HCT116 (cell line): ENCODE measurements at regions not wholly inside any gene's neighbourhood (a gene's known extent, or its start where the extent isn't known, plus 50 kb on each side); places are given as distances from the start of the nearest gene placed in this dataset.

Experiments
- CTCF ChIP-seq, 3 experiments: fragments of 200-600 bp in 1 of 3; sonication (generic) in 1 of 3; IDR thresholded peaks in 2 of 3; conservative IDR thresholded peaks in 1 of 3; 2 replicates each; pipeline ENCODE4 v1.5.1; 2012 to 2017; ENCODE audit warnings: low read depth in 2 of 3, low read length in 2 of 3, antibody characterized with exemption in 1 of 3, borderline replicate concordance in 1 of 3, control low read depth in 1 of 3, mild to moderate bottlenecking in 1 of 3, mixed read lengths in 1 of 3, mixed run types in 1 of 3, moderate library complexity in 1 of 3; ENCODE audit not compliant: insufficient read depth in 1 of 3
- EZH2 ChIP-seq: fragments of 200-600 bp; sonication (generic); IDR thresholded peaks from 2 replicates; pipeline ENCODE4 v1.6.1; 2017; ENCODE audit warnings: antibody characterized with exemption, mixed run types
- EZH2phosphoT487 ChIP-seq: fragments of 200-600 bp; IDR thresholded peaks from 2 replicates; pipeline ENCODE4 v1.6.1; 2018; ENCODE audit warnings: antibody characterized with exemption, borderline replicate concordance
- POLR2A ChIP-seq: IDR thresholded peaks from 2 replicates; pipeline ENCODE4 v1.7.0; 2011; ENCODE audit warnings: borderline replicate concordance; ENCODE audit not compliant: insufficient read depth, insufficient read length; ENCODE audit errors: extremely low read depth
- POLR2AphosphoS5 ChIP-seq: IDR thresholded peaks from 2 replicates; pipeline ENCODE4 v1.6.1; 2011; ENCODE audit warnings: mild to moderate bottlenecking, low read depth, low read length, moderate library complexity
- RAD21 ChIP-seq: IDR thresholded peaks from 2 replicates; pipeline ENCODE4 v1.6.1; 2012; ENCODE audit warnings: low read depth, mild to moderate bottlenecking
- SIN3A ChIP-seq: IDR thresholded peaks from 2 replicates; pipeline ENCODE4 v1.6.1; 2012; ENCODE audit warnings: low read depth
- SP1 ChIP-seq: IDR thresholded peaks from 2 replicates; pipeline ENCODE4 v1.6.1; 2012; ENCODE audit warnings: low read depth
- YY1 ChIP-seq: IDR thresholded peaks from 2 replicates; pipeline ENCODE4 v1.6.1; 2011; ENCODE audit warnings: low read length, low read depth, moderate library complexity, mild to moderate bottlenecking; ENCODE audit not compliant: insufficient replicate concordance; ENCODE audit errors: extremely low read depth
- ZNF274 ChIP-seq: fragments of 200-500 bp; sonication (Bioruptor generic); IDR thresholded peaks from 2 replicates; pipeline ENCODE4 v1.6.1; 2014; ENCODE audit warnings: mild to moderate bottlenecking, low read depth, low read length, inconsistent platforms
- TF ChIP-seq, protein P1 (sequence below): IDR thresholded peaks from 2 replicates; pipeline ENCODE4 v1.6.1; 2012
- TF ChIP-seq, protein P2 (sequence below): IDR thresholded peaks from 2 replicates; pipeline ENCODE4 v1.6.1; 2011; ENCODE audit warnings: mild to moderate bottlenecking, low read length, moderate library complexity; ENCODE audit not compliant: insufficient replicate concordance; ENCODE audit errors: extremely low read depth

- TF ChIP-seq, protein P1, sequence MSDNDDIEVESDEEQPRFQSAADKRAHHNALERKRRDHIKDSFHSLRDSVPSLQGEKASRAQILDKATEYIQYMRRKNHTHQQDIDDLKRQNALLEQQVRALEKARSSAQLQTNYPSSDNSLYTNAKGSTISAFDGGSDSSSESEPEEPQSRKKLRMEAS, result no peak
- TF ChIP-seq CTCF (IDR thresholded peaks at IDR 0.05 in 2 of 3, conservative IDR thresholded peaks at IDR 0.05 in 1 of 3; ENCODE audit: borderline replicate concordance in 1 of 3, insufficient read depth in 1 of 3, low read depth in 2 of 3, low read length in 2 of 3) (no peak), YY1 (no peak), ZNF274 (no peak), POLR2A (no peak), EZH2 (no peak), EZH2phosphoT487 (no peak), POLR2AphosphoS5 (no peak), SIN3A (no peak), RAD21 (no peak), SP1 (no peak)
- TF ChIP-seq, protein P2, sequence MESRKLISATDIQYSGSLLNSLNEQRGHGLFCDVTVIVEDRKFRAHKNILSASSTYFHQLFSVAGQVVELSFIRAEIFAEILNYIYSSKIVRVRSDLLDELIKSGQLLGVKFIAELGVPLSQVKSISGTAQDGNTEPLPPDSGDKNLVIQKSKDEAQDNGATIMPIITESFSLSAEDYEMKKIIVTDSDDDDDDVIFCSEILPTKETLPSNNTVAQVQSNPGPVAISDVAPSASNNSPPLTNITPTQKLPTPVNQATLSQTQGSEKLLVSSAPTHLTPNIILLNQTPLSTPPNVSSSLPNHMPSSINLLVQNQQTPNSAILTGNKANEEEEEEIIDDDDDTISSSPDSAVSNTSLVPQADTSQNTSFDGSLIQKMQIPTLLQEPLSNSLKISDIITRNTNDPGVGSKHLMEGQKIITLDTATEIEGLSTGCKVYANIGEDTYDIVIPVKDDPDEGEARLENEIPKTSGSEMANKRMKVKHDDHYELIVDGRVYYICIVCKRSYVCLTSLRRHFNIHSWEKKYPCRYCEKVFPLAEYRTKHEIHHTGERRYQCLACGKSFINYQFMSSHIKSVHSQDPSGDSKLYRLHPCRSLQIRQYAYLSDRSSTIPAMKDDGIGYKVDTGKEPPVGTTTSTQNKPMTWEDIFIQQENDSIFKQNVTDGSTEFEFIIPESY, result no peak
Observed at GRCh38 chr11:22106566-22106965, 86.3 kb upstream of the ANO5 start.
